BLaER1 treated with 17β-estradiol and CSF1 and Interleukin-3, amounts not matched to agents 10 nM and 100 nM (cell line): ENCODE measurements at regions not wholly inside any gene's neighbourhood (a gene's known extent, or its start where the extent isn't known, plus 50 kb on each side); places are given as distances from the start of the nearest gene placed in this dataset.

Source experiments
- H3K27ac ChIP-seq, 11 experiments: shearing (Covaris generic); formaldehyde crosslinking; 2 replicates each; pipeline ENCODE4 v1.8.1; 2022
- H3K27me3 ChIP-seq, 11 experiments: shearing (Covaris generic); formaldehyde crosslinking; 2 replicates each; pipeline ENCODE4 v1.8.1; 2022
- H3K36me3 ChIP-seq, 11 experiments: shearing (Covaris generic); formaldehyde crosslinking; 2 replicates each; pipeline ENCODE4 v1.8.1; 2022
- H3K4me1 ChIP-seq, 10 experiments: shearing (Covaris generic); formaldehyde crosslinking; 2 replicates each; pipeline ENCODE4 v1.8.1; 2022
- H3K4me2 ChIP-seq, 11 experiments: shearing (Covaris generic); formaldehyde crosslinking; 2 replicates each; pipeline ENCODE4 v1.8.1; 2022
- H3K4me3 ChIP-seq, 10 experiments: shearing (Covaris generic); formaldehyde crosslinking; 2 replicates each; pipeline ENCODE4 v1.8.1; 2022
- H3K9ac ChIP-seq, 11 experiments: shearing (Covaris generic); formaldehyde crosslinking; 2 replicates each; pipeline ENCODE4 v1.8.1; 2022
- H3K9me3 ChIP-seq, 11 experiments: shearing (Covaris generic); formaldehyde crosslinking; replicated peaks in 1 of 11; 2 replicates each; pipeline ENCODE4 v1.8.1; 2022
- H4K20me1 ChIP-seq, 11 experiments: shearing (Covaris generic); formaldehyde crosslinking; 2 replicates each; pipeline ENCODE4 v1.8.1; 2022
- Cebpa-rat ChIP-seq, 11 experiments: shearing (Covaris generic); IDR thresholded peaks; 2 replicates each; pipeline ENCODE4 v1.8.1; 2022

DNA sequence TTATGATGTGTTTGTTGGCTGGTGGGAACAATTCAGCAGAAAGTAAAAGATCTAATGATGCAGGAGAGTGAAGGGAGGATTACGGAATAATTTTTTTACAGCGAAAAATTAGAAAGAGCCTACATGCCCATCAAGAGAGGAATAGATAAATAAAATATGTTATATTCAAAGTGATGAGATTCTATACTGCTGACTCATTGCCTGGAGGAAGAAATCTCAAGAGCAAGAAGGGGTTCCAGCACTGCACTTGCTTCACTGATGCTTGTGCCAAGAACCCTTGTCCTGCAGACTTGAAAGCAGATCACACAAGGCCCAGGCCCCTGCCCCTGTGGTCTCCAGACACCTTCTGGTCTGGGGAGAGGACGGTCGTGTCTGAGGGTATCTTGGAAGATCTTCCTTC is 295.1 kb upstream of the POU3F1 start:
- TF ChIP-seq Cebpa-rat (IDR thresholded peaks at IDR 0.05), result no peak
- no peaks in the 10 kb centered on the region for H3K27me3 ChIP-seq
- H3K27ac ChIP-seq, result no peak overlapping the region
- no peaks in the 10 kb centered on the region for H4K20me1 ChIP-seq
- peaks cover 0 to 15% (median 6%) of the 10 kb centered on the region in 11 experiments; a peak in 11 of 22 replicates for H3K9me3 ChIP-seq
- peak overlapping the region in 4 of 11 experiments; percentile 20 to 59 (median 34); a peak in 4 of 22 replicates for H3K4me2 ChIP-seq
- peaks cover 0 to 39% (median 8%) of the 10 kb centered on the region in 10 experiments; a peak in 10 of 20 replicates for H3K4me1 ChIP-seq
- H3K36me3 ChIP-seq, result no peaks in the 10 kb centered on the region
- no peak overlapping the region for H3K4me3 ChIP-seq
- no peak overlapping the region for H3K9ac ChIP-seq

DNA sequence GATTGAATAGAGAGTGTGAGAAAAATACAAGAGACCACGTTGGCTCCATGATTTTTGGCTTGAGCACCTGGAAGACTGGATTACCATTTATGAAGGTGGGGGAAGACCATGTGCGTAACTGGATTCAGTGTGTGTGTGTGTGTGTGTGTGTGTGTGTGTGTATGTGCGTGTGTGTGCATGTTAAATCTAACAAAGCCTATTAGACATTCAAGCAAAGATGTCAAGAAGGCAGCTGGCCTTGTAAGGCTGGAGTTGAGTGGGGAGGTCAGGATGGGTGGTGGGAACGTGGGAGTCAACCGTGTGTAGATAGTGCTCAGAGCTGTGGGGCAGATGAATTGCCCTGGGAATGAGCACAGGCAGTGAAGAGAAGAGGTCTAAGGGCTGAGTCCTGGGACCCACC is 293.8 kb upstream of the POU3F1 start:
- Histone ChIP-seq H3K36me3 (no peaks in the 10 kb centered on the region), H3K9ac (no peak overlapping the region), H3K4me2 (no peak overlapping the region), H4K20me1 (no peaks in the 10 kb centered on the region), H3K4me1 (peaks cover 0 to 52% (median 19%) of the 10 kb centered on the region in 10 experiments; a peak in 17 of 20 replicates), H3K27ac (no peak overlapping the region), H3K9me3 (peaks cover 0 to 5% (median 3%) of the 10 kb centered on the region in 11 experiments; a peak in 11 of 22 replicates), H3K4me3 (no peak overlapping the region), H3K27me3 (no peaks in the 10 kb centered on the region)
- no peak for TF ChIP-seq Cebpa-rat (IDR thresholded peaks at IDR 0.05)

DNA sequence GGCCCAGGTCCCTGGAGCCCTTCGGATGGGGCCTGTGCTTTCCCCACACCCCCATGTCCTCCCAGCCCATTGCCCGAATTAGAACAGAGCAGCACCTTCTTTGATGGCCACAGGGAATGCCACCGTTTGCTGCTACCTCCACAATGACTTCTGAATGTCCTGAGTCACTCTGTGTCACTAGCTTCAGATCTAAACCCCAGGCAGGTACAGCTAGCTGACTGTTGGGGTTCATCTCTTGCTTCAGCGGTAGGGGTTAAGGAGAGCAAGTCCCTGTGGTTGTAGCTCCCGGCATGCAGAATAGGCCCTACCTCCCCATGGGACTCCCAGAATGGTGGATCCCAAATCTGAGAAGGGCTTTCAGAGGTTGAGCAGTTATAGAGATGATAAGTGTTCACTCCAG is 291.1 kb upstream of the POU3F1 start:
- no peaks in the 10 kb centered on the region; a peak in 1 of 22 replicates for H3K27me3 ChIP-seq

DNA sequence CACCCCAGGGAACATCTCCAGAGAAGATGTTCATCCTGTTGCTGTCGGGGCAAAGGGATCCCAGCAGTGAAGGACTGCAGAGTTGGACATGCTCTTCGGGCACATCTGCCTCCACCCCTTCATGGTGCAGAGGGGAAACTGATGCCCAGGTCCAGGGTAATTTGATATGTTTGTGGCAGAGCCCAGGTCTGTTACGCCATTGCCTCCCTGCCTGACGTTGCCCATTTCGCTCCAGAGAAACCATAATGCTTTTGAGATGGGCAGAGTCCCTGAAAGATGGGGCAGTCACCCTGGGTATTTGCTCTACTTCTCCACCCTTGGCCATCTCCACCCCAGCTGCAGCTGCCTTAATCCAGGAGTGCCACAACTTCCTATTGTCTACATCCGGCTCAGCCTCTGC is 290.4 kb upstream of the POU3F1 start:
- H3K4me2 ChIP-seq, result peak overlapping the region in 5 of 11 experiments; percentile 22 to 91 (median 85); a peak in 9 of 22 replicates
- no peaks in the 10 kb centered on the region for H4K20me1 ChIP-seq
- peaks cover 0 to 4% (median 0%) of the 10 kb centered on the region in 11 experiments; a peak in 1 of 22 replicates for H3K9me3 ChIP-seq
- H3K36me3 ChIP-seq, result no peaks in the 10 kb centered on the region
- H3K27me3 ChIP-seq, result no peaks in the 10 kb centered on the region; a peak in 1 of 22 replicates
- no peak for TF ChIP-seq Cebpa-rat (IDR thresholded peaks at IDR 0.05)
- no peak overlapping the region for H3K27ac ChIP-seq
- peaks cover 0 to 68% (median 49%) of the 10 kb centered on the region in 10 experiments; a peak in 18 of 20 replicates for H3K4me1 ChIP-seq
- H3K9ac ChIP-seq, result no peak overlapping the region
- H3K4me3 ChIP-seq, result no peak overlapping the region

More for the DNA sequence above, 291.1 kb upstream of the POU3F1 start:
- no peaks in the 10 kb centered on the region for H4K20me1 ChIP-seq
- peaks cover 0 to 4% (median 0%) of the 10 kb centered on the region in 11 experiments; a peak in 1 of 22 replicates for H3K9me3 ChIP-seq
- no peak overlapping the region for H3K4me3 ChIP-seq
- H3K27ac ChIP-seq, result no peak overlapping the region
- peaks cover 0 to 66% (median 46%) of the 10 kb centered on the region in 10 experiments; a peak in 18 of 20 replicates for H3K4me1 ChIP-seq
- peak overlapping the region in 3 of 11 experiments; percentile 82 to 91 (median 86); a peak in 4 of 22 replicates for H3K4me2 ChIP-seq
- H3K36me3 ChIP-seq, result no peaks in the 10 kb centered on the region
- H3K9ac ChIP-seq, result no peak overlapping the region
- TF ChIP-seq Cebpa-rat (IDR thresholded peaks at IDR 0.05), result no peak

DNA sequence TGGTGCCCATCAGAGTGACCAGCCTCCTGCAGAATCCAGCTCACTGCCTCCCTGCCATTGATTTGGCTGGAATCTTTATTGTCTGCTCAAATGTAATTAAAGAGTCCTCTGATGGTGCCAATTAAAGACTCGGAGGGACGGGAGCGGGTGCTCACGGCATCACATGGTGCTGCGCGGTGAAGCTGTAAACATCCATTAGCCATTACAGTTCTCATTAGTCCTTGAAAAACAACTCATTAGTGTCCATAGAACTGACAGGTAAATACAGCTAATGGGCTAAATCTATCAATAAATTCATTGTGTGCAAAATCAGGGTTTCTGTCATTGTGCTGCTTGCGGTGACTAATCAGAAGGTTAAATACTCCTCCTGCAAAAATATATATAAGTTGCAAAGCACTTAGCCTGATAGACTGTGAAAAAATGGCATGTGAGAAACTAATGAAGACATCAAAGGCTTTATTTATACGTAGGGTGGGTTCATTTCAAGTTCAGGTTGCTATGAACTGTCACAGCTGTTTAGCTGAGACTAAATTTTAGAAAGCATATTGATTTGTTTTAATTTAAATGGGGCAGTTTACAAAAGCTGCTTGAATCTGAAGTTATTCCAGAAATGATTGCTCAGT is 289.8 kb upstream of the POU3F1 start:
- H3K9ac ChIP-seq, result no peak overlapping the region
- H4K20me1 ChIP-seq, result no peaks in the 10 kb centered on the region
- no peaks in the 10 kb centered on the region; a peak in 1 of 22 replicates for H3K27me3 ChIP-seq
- peak overlapping the region in 10 of 11 experiments; percentile 14 to 83 (median 78); a peak in 16 of 22 replicates for H3K27ac ChIP-seq
- H3K4me3 ChIP-seq, result no peak overlapping the region
- no peaks in the 10 kb centered on the region for H3K36me3 ChIP-seq
- peaks cover 0 to 4% (median 0%) of the 10 kb centered on the region in 11 experiments; a peak in 1 of 22 replicates for H3K9me3 ChIP-seq
- no peak for TF ChIP-seq Cebpa-rat (IDR thresholded peaks at IDR 0.05)
- peaks cover 0 to 68% (median 49%) of the 10 kb centered on the region in 10 experiments; a peak in 18 of 20 replicates for H3K4me1 ChIP-seq
- peak overlapping the region in 7 of 11 experiments; percentile 75 to 91 (median 84); a peak in 14 of 22 replicates for H3K4me2 ChIP-seq

DNA sequence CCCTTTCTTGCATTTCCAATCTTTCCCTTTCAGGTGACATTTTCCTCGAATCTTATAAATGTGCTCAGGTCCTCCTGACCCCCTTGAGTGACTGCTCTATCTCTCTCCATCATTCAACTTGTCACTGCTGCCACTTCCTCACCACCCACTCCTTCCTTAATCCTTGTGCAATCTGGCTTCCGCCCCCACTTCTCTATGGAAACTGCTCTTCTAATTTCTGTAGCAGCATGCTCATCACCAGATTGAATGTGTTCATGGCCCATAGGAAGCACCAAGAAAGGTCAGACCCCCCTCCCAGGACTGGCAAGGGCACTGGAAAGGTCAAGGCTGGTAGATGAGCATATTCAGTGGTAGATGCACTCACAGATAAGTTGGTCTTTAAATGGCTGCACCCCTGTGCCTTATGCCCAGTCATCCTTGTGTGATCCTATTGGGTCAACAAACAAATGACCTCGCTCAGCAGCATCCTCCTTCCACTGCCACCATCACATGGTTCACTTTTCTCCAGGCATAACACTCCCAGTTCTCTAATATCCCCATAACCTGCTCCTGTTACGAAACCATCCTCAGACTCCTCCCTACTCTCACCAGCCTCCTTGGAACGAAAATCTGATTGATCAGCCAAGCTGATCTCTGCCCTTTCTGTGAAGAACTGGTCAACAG is 288.5 kb upstream of the POU3F1 start:
- H3K4me1 ChIP-seq, result peaks cover 0 to 65% (median 49%) of the 10 kb centered on the region in 10 experiments; a peak in 18 of 20 replicates
- no peaks in the 10 kb centered on the region for H4K20me1 ChIP-seq
- H3K36me3 ChIP-seq, result no peaks in the 10 kb centered on the region
- no peaks in the 10 kb centered on the region; a peak in 1 of 22 replicates for H3K27me3 ChIP-seq
- peaks cover 0 to 4% (median 0%) of the 10 kb centered on the region in 11 experiments; a peak in 1 of 22 replicates for H3K9me3 ChIP-seq
- H3K4me3 ChIP-seq, result peak overlapping the region in 4 of 10 experiments; percentile 10 to 31 (median 22); a peak in 5 of 20 replicates
- peak overlapping the region in 10 of 11 experiments; percentile 15 to 83 (median 78); a peak in 20 of 22 replicates for H3K27ac ChIP-seq
- peak overlapping the region in 8 of 11 experiments; percentile 36 to 57 (median 42); a peak in 12 of 22 replicates for H3K9ac ChIP-seq
- peak in 10 of 11 experiments; percentile 22 to 92 (median 71); a peak in 15 of 22 replicates for TF ChIP-seq Cebpa-rat (IDR thresholded peaks at IDR 0.05)
- H3K4me2 ChIP-seq, result peak overlapping the region in 10 of 11 experiments; percentile 28 to 91 (median 79); a peak in 21 of 22 replicates

DNA sequence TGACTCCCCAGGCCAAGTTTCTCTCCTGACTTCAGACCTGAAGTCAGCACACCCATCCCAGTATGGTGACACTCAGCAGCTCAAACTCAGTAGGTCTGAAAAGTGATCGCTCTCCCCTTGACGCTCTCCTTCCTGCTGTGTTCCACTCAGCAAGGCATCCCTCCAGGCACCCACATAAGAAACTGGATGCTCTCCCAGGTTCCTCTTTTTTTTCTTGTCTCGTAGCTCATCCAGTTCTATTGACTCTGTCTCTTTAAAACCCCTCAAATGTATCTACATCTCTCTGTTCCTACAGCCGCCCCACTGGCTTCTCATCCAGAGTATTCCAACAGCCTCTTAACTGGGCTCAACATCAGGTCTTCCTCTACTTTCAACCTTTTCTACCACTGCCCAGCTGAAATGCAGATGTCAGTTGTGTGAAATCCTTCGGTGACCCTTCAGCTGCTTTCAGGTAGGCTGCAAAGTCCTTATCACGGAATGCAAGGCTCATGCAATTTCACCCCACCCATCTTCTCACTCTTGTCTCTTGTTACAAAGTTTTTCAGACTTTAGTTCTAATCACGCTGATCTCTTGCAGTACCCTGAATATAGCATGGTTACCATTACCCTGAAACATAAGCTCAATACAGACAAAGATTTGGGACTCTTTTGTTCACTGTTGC is 286.2 kb upstream of the POU3F1 start:
- no peak overlapping the region for H3K4me3 ChIP-seq
- no peaks in the 10 kb centered on the region for H4K20me1 ChIP-seq
- peak overlapping the region in 9 of 11 experiments; percentile 56 to 91 (median 82); a peak in 16 of 22 replicates for H3K4me2 ChIP-seq
- peaks cover 0 to 76% (median 49%) of the 10 kb centered on the region in 10 experiments; a peak in 18 of 20 replicates for H3K4me1 ChIP-seq
- H3K9ac ChIP-seq, result no peak overlapping the region
- H3K9me3 ChIP-seq, result peaks cover 0 to 4% (median 0%) of the 10 kb centered on the region in 11 experiments; a peak in 1 of 22 replicates
- H3K27ac ChIP-seq, result peak overlapping the region in 5 of 11 experiments; percentile 79 to 83 (median 80); a peak in 6 of 22 replicates
- H3K36me3 ChIP-seq, result no peaks in the 10 kb centered on the region
- no peaks in the 10 kb centered on the region; a peak in 1 of 22 replicates for H3K27me3 ChIP-seq
- no peak for TF ChIP-seq Cebpa-rat (IDR thresholded peaks at IDR 0.05)

DNA sequence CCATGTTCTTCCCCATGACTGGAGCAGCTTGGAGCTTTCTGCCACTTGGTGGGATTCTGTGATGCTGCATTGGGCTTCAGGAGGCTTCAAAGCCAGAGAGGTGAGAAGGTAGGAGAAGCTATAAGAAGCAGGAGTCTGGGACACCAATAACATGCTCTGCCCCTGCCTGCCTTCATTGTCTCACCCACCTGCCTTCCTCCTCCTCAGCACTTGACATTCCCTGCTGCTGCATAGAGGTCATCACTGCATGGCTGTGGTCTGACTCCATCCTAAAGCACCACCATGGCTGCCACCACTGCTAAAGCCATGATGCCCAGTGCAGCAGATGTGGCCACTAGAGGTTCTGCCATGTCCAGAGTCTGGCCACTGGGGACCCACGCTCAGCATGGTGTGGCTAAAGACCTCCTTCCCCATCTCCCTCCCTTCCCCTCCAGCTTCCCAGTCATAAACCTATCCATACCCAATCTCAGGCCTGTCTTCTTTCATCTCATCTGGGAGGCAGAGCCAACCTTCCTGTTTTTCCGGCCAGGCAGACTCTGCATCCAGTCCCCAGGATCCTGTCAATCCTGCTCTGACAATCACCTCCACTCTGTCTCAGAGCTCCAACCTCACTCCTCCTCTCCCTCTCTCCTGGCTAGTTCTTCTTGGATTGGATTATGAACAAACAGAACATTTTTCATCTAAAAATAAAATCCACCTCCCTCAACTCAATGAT is 285.1 kb upstream of the POU3F1 start:
- H3K27ac ChIP-seq, result no peak overlapping the region
- H3K36me3 ChIP-seq, result no peaks in the 10 kb centered on the region
- no peak overlapping the region for H3K9ac ChIP-seq
- H4K20me1 ChIP-seq, result no peaks in the 10 kb centered on the region
- no peak overlapping the region for H3K4me3 ChIP-seq
- no peaks in the 10 kb centered on the region; a peak in 1 of 22 replicates for H3K27me3 ChIP-seq
- peak overlapping the region in 5 of 11 experiments; percentile 82 to 91 (median 85); a peak in 9 of 22 replicates for H3K4me2 ChIP-seq
- H3K9me3 ChIP-seq, result peaks cover 0 to 4% (median 0%) of the 10 kb centered on the region in 11 experiments; a peak in 1 of 22 replicates
- peaks cover 0 to 71% (median 45%) of the 10 kb centered on the region in 10 experiments; a peak in 18 of 20 replicates for H3K4me1 ChIP-seq
- no peak for TF ChIP-seq Cebpa-rat (IDR thresholded peaks at IDR 0.05)
